ENCODE measurements at regions not wholly inside any gene's neighbourhood (a gene's known extent, or its start where the extent isn't known, plus 50 kb on each side); places are given as distances from the start of the nearest gene placed in this dataset.
"Not testable (repeated sequence)": the region's sequence is repeated elsewhere in the genome, so short reads cannot be mapped to it uniquely, and the experiment has no call there.

DNA sequence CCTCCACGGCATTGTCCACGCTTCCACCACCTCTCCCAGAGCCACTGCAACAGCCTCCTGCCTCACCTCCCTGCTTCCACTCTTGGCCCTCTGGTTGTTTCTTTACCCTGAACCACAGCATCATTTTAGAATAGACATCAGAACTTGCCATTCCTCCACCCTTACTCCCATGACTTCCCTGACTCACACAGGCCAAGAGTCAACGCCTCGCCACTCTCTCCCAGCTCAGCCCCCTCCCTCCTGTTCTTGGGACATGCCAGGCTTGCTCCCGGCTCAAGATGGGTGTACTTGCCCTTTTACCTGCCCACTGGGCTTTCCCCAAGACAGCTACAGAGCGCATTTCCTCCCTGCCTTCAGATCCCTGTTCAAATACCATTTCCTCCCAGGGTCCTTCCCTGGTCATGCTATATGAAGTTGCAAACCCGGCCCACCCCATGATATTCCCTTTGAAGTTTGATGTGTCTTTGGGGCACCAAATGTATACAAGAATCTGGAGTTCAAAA, 429.1 kb downstream of the RPS24 start:
- no peak for TF ChIP-seq CTCF (IDR thresholded peaks at IDR 0.05; ENCODE audit: borderline replicate concordance, control extremely low read depth, extremely low read depth, insufficient read depth, missing control alignments)
- in situ Hi-C loops (cut with MboI; ENCODE audit: low sequenced_read_pairs, unreplicated experiment): no loop called here
- DNase-seq (ENCODE audit: low spot score): no peak

DNA sequence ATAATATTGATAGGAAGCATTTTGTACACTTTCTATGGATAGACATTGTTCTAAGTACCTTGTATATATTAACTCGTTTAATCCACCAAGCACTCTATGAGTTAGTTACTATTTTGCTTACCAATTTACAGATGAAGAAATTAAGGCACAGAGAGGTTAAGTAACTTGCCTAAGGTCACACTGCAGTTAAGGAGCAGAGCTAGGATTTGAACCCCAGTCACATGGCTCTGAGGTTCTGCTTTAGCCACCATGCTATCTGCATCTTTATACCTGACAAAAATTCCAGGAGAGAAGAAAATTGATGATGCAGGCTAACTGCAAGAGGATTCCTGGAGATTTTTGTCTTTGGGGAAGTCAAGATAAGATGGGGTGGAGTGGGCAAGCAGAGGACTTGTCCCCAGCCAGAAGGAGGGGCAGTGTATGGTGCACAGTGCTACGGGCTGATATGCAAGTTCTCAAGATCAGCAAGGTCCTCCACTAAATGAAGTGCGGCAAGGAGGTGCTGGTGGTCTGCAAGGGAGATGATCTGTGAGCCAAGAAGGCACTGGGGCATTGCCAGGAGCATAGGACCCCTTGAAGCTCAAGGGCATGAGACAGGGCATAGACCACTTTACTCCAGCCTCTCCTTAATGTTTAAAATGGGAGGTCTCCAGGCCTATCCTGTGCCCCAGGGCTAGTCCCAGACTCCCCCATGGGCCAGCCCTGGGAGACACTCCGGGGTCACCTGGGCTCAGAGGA, 430.6 kb downstream of the RPS24 start:
- DNase-seq (ENCODE audit: low spot score): no peak
- no peak for TF ChIP-seq CTCF (IDR thresholded peaks at IDR 0.05; ENCODE audit: borderline replicate concordance, control extremely low read depth, extremely low read depth, insufficient read depth, missing control alignments)
- in situ Hi-C loops (cut with MboI; ENCODE audit: low sequenced_read_pairs, unreplicated experiment): no loop called here

GRCh38 chr10:78464856-78465267, 431.2 kb downstream of the RPS24 start:
- TF ChIP-seq CTCF (IDR thresholded peaks at IDR 0.05; ENCODE audit: borderline replicate concordance, control extremely low read depth, extremely low read depth, insufficient read depth, missing control alignments): no peak
- DNase-seq (ENCODE audit: low spot score): no peak
- in situ Hi-C loops (cut with MboI; ENCODE audit: low sequenced_read_pairs, unreplicated experiment): no loop called here

DNA sequence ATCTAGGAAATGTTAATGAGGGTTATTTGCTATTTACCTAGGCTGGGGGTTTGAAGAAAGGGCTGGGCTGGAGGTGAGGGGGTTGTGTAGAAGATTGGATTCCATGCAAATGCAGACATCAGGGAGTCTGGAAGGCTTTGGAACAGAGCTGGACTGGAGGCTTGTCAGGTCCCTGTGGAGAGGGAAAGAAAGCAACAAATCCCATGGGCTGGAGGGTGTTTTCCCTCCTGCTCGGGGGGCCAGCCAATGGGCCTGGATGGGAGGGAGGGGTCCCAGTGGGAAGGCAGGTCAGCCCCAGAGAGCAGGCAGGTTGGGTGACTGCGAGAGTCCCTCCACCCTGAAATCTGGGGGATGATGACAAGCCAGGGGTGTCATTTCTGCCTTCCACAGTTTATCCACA, 431.8 kb downstream of the RPS24 start:
- DNase-seq (ENCODE audit: low spot score): no peak
- in situ Hi-C loops (cut with MboI; ENCODE audit: low sequenced_read_pairs, unreplicated experiment): no loop called here
- TF ChIP-seq CTCF (IDR thresholded peaks at IDR 0.05; ENCODE audit: borderline replicate concordance, control extremely low read depth, extremely low read depth, insufficient read depth, missing control alignments): no peak

- in situ Hi-C loops (cut with MboI; ENCODE audit: low sequenced_read_pairs, unreplicated experiment): no loop called here
- DNase-seq (ENCODE audit: low spot score): no peak
- no peak for TF ChIP-seq CTCF (IDR thresholded peaks at IDR 0.05; ENCODE audit: borderline replicate concordance, control extremely low read depth, extremely low read depth, insufficient read depth, missing control alignments)
These were observed 433.9 kb downstream of the RPS24 start for GRCh38 chr10:78467496-78468106.

- DNase-seq (ENCODE audit: low spot score); in situ Hi-C loops (cut with MboI; ENCODE audit: low sequenced_read_pairs, unreplicated experiment): not testable (repeated sequence)
These were observed 435.1 kb downstream of the RPS24 start for GRCh38 chr10:78468731-78469130.

Measured in GM13976 (cell line).